ENCODE measurements at regions not wholly inside any gene's neighbourhood (a gene's known extent, or its start where the extent isn't known, plus 50 kb on each side); places are given as distances from the start of the nearest gene placed in this dataset.

DNA sequence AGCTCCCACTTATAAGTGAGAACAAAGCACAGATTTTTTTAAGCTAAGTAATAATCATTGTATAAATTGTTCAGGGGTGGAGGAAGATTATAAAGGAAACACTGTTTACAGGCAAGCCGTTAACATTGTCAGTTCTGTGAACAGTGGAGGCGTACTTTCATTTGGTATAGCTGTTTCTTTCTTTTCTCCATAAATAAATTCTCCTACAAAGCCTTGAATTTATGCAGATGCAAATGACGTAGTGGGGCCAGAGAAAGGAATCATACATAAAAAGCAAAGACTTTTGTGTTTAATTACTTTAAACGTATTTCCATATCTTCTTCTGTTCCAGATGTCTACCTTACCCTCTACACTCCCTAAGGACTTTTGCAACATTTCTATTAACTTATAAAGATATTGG, 914.9 kb downstream of the ZPLD1 start:
- Histone ChIP-seq H3K27ac (no peak overlapping the region), H3K4me1 (replicated peaks in 1 of 2) (no peaks in the 10 kb centered on the region), H3K4me3 (no peak overlapping the region), H3K27me3 (no peaks in the 10 kb centered on the region), H3K36me3 (replicated peaks in 1 of 2) (no peaks in the 10 kb centered on the region), H3K9me3 (replicated peaks in 1 of 3) (no peaks in the 10 kb centered on the region)
- TF ChIP-seq, protein P1, sequence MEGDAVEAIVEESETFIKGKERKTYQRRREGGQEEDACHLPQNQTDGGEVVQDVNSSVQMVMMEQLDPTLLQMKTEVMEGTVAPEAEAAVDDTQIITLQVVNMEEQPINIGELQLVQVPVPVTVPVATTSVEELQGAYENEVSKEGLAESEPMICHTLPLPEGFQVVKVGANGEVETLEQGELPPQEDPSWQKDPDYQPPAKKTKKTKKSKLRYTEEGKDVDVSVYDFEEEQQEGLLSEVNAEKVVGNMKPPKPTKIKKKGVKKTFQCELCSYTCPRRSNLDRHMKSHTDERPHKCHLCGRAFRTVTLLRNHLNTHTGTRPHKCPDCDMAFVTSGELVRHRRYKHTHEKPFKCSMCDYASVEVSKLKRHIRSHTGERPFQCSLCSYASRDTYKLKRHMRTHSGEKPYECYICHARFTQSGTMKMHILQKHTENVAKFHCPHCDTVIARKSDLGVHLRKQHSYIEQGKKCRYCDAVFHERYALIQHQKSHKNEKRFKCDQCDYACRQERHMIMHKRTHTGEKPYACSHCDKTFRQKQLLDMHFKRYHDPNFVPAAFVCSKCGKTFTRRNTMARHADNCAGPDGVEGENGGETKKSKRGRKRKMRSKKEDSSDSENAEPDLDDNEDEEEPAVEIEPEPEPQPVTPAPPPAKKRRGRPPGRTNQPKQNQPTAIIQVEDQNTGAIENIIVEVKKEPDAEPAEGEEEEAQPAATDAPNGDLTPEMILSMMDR (IDR thresholded peaks at IDR 0.05), result no peak
- no peak for TF ChIP-seq POLR2A (IDR thresholded peaks at IDR 0.05)
- 80 to 82% (median 82%) methylated on average over 4 of the region's 4 CpGs for WGBS, 4 donors
- intact Hi-C loops (cut with DNase I), result no loop called here
- DNase-seq, result no peak

DNA sequence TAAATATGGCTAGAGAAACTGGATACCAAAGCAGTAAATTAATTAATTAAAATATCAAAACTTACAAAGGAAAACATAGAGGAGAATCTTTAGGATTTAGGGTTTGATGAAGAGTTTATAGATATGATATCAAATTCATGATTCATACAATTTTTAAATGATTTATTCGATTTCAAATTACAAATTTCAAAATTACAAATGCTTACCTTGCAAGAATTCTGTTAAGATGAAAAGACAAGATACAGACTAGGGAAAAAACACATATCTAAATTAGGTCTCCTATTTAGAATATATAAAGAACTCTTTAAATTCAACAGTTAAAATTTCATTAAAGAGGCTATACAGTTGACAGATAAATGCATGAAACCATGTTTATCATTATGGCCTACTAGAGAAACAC, 930.7 kb downstream of the ZPLD1 start:
- H3K9me3 ChIP-seq (replicated peaks in 1 of 3), result no peaks in the 10 kb centered on the region
- 59 to 84% (median 72%) methylated on average over 1 of the region's 1 CpG for WGBS, 4 donors
- DNase-seq, result no peak
- intact Hi-C loops (cut with DNase I), result no loop called here
- no peak overlapping the region for H3K27ac ChIP-seq
- no peaks in the 10 kb centered on the region for H3K36me3 ChIP-seq (replicated peaks in 1 of 2)
- TF ChIP-seq POLR2A (IDR thresholded peaks at IDR 0.05), result no peak
- TF ChIP-seq, protein P1 (IDR thresholded peaks at IDR 0.05), result no peak
- no peak overlapping the region for H3K4me3 ChIP-seq
- no peaks in the 10 kb centered on the region for H3K4me1 ChIP-seq (replicated peaks in 1 of 2)
- H3K27me3 ChIP-seq, result no peaks in the 10 kb centered on the region

DNA sequence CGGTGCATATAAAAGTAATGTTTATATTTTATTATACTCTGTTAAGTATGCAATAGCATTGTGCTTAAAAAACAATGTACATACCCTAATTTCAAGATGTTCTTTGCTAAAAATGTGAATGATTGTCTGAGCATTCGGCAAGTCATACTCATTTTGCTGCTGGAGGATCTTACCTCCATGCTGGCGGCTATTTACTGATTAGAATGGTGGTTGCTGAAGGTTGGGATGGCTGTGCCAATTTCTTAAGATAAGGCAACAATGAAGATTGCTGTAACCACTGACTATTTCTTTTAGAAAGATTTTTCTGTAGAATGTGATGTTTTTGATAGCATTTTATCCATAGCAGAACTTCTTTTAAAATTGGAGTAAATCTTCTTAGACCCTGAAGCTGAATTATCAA, 932.7 kb downstream of the ZPLD1 start:
- intact Hi-C loops (cut with DNase I), result no loop called here
- TF ChIP-seq POLR2A (IDR thresholded peaks at IDR 0.05), result no peak
- TF ChIP-seq, protein P1 (IDR thresholded peaks at IDR 0.05), result no peak
- H3K36me3 ChIP-seq (replicated peaks in 1 of 2), result no peaks in the 10 kb centered on the region
- no peaks in the 10 kb centered on the region for H3K27me3 ChIP-seq
- H3K27ac ChIP-seq, result no peak overlapping the region
- DNase-seq, result no peak
- no peaks in the 10 kb centered on the region for H3K9me3 ChIP-seq (replicated peaks in 1 of 3)
- no peak overlapping the region for H3K4me3 ChIP-seq
- WGBS, 4 donors, result 85 to 92% (median 86%) methylated on average over 3 of the region's 3 CpGs
- H3K4me1 ChIP-seq (replicated peaks in 1 of 2), result no peaks in the 10 kb centered on the region

DNA sequence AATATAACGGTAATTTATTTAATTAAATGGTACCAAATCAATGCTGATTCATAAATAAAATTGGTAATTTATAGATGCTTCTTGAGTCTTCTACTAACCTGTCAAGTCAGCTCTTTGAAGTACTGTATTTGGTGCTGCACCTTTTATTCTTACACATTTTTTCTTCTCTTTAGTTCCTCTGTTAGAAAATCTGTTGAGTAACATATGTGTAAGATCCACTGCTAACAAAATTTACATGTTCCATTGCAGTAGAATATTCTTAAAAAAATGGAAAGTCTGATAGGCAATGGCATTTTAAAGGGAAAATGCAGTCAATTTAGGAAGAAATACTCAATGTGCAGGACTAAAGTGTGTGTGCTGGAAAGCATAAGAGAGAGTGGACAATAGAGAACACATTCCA, 936.6 kb downstream of the ZPLD1 start:
- Histone ChIP-seq H3K9me3 (replicated peaks in 1 of 3) (no peaks in the 10 kb centered on the region), H3K27me3 (no peaks in the 10 kb centered on the region), H3K27ac (no peak overlapping the region), H3K4me3 (no peak overlapping the region), H3K4me1 (replicated peaks in 1 of 2) (no peaks in the 10 kb centered on the region), H3K36me3 (replicated peaks in 1 of 2) (no peaks in the 10 kb centered on the region)
- DNase-seq, result no peak
- intact Hi-C loops (cut with DNase I), result no loop called here
- no peak for TF ChIP-seq POLR2A (IDR thresholded peaks at IDR 0.05)
- TF ChIP-seq, protein P1 (IDR thresholded peaks at IDR 0.05), result no peak
- WGBS, 4 donors, result 60 to 73% (median 65%) methylated on average over 1 of the region's 1 CpG
